Stimulated activated CD8-positive, alpha-beta memory T cell treated with anti-CD3 and anti-CD28 coated beads, Interleukin-4, amount 100 ng/mL, for 48 hours (primary cell): ENCODE measurements at regions not wholly inside any gene's neighbourhood (a gene's known extent, or its start where the extent isn't known, plus 50 kb on each side); places are given as distances from the start of the nearest gene placed in this dataset.
"Not testable (repeated sequence)": the region's sequence is repeated elsewhere in the genome, so short reads cannot be mapped to it uniquely, and the experiment has no call there.

Experiments used
- DNase-seq: peaks from one replicate; pipeline ENCODE4 v3.0.0-alpha.2; 2020

DNA sequence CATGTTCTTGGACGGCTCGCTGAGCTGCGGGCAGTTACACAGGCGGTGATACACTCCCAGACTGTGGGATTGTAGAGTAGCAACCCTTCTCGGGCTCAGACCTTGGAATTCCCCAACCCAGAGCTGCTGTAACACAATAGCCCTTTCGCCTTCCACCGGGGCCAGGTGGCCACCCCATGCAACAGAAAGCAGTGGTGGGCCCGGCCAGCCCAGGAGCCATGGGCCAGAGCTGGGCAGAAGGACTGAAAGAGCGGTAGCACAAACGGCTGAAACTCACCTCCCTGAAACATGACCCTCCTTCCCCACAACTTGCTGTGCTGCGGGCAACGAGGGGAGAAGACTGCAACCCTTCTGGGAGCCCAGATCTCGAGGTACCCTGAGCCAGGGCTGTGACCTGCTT lies 429.0 kb downstream of the SLITRK1 start:
- DNase-seq, result no peak

DNA sequence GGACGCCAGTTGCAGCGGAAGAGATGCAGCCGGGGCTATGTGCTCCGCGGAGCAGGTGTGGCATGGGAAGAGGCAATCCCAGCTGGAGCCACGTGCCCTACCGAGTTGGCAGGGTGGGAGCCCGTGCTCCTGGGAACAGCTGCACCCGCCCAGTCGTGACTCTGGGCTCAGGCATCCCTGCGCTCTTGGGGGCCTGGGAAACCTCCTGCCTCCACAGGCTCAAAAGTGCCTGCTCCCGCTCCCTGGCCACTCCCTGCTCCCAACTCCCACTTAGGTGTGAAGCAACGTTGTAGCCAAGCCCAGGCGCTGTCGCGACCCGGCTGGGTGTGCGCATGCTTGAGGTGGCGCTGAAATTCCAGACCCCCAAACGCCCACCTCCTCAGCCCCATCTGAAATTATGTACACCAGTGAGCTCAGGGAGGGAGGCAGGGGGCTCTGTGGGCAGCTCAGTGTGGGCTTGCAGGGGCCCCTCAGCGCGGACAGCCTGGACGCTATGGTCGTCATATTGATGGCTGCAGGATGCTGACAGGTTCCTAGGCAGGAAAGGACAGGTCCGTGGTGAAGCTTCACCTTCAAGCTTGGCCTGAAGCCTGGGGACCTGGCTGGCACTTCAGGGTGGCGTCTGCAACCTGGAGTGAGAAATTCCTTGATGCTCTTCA lies 429.9 kb downstream of the SLITRK1 start:
- no peak for DNase-seq

DNA sequence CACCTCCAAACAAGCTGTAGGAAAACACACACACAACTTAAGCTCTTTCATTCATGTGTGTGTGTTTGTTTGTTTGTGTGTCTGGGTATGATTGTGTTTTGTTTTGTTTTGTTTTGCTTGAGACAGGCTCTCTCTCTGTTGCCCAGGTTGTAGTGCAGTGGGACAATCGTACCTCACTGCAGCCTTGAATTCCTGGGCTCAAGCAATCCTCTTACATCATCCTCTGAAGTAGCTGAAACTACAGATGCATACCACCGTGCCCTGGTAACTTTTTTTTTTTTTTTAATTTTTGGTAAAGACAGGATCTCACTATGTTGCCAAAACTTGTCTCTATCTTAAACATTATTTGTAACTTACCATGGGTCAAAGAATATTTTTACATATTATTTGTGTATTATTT lies 431.7 kb downstream of the SLITRK1 start:
- no peak for DNase-seq

DNA sequence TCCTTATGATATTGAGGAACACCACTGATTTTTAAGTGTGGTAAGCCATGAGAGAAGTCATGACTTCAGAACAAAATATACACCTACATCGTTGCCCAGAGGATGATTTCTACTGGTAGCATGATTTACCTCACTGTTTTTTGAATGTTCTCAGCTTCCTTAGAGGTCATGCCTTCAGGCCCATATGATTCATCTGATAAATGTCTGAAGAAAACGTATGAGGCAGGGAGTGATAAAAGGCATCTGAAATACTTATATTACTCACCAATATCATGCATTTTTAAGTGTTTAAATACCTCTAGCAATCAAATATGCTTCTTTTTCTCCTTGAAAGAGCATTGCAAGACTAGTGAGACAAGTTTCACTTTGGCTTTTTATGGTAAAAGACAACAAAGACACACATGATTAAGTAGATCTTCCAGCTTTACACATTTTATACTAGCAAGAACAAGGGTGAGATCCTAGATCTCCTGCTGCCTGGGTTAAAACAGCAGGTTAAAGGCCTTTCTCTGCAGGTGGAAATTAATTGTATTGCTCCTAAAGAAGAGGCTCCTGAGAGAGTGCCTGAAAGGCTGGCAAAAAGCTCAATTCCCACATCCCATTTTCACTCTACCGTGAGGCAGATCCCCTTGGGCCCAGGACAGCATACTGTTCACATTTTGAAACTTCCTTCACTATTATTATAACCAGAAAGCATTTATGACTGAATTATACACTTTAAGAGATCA lies 432.4 kb downstream of the SLITRK1 start:
- DNase-seq, result no peak

DNA sequence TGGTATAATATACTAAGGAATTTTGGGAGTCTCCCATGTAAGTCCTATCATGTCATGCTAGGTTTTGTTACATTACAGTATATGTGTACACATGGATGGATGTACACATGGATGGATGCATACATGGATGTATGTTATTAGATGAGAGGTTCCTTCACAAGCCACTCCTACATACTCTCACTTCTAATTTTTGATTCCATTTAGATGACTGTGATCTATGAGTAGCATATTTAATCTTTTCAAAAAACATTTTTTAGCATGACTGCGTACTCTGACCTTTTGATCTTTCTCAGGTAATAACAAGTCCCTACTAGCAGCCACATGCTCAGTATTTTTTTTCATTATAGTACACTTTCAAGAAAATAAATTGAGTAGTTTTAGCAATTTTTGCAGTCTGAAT lies 441.8 kb downstream of the SLITRK1 start:
- DNase-seq, result no peak

DNA sequence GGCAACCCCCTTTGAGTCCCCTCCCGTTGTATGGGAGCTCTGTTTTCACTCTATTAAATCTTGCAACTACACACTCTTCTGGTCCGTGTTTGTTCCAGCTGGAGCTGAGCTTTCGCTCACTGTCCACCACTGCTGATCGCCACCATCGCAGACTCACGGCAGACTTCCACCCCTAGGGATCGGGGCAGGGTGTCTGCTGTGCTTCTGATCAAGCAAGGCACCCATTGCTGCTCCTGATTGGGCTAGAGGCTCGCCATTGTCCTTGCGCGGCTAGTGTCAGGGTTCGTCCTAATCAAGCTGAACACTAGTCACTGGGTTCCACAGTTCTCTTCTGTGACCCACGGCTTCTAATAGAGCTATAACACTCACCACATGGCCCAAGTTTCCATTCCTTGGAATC lies 442.8 kb downstream of the SLITRK1 start:
- DNase-seq, result not testable (repeated sequence)

DNA sequence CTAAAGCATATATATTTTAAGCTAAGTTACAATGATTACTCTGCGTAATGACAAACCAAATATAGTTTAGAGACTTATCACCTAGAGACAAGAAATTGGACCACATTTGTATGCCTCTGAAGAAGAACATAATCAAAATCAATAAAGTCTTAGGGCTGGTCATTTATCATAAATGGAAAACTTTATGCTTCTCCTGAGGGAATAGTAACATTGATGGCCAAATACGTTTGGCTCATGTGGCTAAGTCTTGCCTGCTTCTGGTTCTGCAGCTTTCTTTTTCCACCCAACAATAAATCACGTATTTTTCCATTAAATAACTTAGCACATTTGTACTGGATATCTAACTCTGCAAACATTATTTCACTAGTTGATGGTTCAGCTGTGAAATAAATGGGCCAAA lies 458.4 kb downstream of the SLITRK1 start:
- no peak for DNase-seq

DNA sequence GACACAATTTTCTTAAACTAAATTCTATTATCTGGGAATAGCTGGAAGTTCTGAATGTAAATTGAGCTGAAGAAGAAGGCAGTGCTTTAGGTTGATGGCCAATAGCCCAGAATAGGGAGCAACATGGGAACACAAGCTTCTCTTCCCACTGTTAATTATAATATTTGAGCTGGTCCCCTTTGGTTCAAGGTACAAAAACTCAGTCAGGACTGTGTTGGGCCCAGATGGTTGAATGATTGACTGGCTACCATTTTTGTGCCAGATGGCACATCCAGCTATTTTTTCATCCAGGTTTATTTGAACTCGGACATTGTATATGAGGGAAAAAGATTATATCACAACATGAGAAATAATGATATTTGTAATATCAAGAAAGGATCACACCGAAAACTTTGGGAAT lies 458.9 kb downstream of the SLITRK1 start:
- DNase-seq, result no peak

DNA sequence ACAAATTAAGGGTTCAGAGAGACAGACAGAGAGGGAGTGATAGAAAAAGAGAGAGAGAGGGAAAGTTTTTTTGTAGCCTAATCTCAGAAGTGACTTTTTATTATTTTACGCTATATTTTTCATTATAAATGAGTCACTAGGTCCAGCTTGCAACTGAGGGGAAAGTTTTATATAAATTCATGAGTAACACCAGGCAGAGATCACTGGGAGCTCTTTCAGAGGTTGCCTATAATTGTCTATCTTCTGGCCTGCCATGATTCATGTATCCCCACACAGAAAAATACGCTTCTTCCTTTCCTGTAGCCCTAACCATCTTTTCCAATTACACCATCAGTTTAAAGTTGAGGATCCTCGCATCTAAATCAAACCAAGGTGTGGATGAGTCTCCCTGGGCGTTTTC lies 467.9 kb downstream of the SLITRK1 start:
- DNase-seq, result no peak

DNA sequence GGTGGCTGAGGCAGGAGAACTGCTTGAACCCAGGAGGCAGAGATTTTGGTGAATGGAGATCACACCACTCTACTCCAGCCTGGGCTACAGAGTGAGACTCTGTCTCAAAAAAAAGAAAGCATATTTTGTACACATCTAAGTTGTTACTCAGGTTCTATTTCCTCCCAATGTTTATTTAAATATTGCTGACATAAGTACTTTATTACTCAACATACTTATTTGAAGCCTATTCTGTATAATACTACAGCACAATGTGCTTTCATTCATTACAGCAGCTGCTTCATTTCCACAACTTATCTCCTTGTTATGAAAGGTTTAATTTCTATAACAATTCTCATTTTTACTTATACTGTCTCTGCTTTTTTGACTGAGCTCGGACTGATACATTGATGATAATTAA lies 495.7 kb downstream of the SLITRK1 start:
- no peak for DNase-seq

DNA sequence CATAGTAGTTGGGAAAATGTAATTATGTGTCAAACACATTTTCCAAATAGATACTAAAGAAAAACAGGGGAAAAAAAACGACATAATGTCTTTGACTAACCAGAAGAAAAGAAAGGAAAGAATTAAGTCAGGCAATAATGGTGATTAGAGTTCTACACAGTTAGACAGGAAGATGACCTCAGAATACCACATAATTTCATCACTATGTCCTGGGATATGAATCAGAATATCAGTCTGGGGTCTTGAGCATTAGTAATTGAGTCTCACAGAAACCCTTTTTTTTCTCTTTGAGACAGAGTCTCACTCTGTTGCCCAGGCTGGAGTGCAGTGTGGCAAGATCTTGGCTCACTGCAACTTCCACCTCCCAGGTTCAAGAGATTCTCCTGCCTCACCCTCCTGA lies 503.4 kb downstream of the SLITRK1 start:
- DNase-seq, result no peak

DNA sequence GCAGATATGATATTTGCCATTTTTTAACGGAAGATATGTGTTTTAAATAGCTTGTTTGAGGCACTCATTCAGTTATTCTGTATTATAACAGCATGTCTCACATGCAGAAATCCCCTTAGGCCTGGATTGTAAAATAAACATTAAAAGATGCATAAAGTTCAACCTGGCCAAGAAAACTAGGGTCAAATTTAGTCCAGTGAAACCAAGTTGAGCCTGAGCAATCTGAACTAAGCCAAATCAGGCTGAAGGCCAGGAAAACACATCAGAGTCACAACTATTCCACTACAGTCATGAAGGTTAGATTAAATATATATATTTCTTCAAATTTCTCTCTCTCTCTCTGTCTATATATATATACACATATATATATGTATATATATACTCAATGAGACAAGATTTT lies 504.8 kb downstream of the SLITRK1 start:
- no peak for DNase-seq

DNA sequence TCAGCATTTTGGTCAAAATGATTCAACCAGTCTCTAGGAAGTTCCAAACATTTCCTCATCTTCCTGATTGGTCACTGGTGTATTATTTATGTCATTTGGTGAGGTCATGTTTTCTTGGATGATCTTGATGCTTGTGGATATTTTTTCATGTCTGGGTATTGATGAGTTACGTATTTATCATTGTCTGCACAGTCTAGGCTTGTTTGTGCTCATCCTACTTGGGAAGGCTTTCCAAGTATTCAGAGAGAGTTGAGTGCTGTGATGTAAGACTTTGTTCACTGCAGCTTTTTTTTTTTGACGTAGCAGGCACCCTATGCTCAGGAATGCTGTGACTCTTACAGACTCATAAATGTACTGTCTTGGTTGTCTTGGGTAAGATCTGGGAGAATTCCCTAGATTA lies 509.5 kb downstream of the SLITRK1 start:
- DNase-seq, result no peak

DNA sequence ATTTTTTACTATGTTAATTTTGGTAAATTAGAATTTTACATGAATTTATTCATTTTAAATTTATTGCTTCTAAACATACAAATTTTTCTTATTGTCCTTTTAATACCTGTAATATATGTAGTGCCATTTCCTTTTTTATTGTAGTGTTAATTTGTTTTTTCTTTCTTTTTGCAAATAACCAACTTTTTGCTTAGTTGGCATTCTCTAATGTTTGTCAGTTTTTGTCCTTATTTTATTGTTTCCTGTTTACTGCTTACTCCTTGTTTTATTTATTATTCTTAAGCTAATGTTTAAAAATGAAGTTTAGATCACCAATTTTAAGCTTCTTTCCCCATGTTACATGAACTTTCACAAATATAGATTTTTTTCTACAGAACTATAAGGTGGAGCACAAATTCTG lies 516.6 kb downstream of the SLITRK1 start:
- DNase-seq, result no peak

DNA sequence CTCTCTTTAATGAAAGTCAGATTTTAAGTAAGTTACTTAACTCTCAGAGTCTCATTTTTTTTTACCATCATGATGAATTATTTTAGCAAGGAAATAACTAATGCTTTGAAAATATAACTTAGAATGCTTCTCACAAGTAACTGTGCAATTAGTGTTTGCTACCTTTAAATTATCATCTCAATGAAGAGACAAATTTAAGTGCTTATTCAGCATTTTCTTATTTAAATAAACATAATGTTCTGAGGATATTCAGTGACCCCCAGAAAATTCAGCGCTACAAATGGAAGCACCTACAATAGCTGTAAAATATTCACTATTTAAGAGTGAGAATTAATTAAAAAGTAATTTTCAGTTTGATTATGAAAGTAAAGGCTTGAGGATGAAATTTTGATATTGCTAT lies 527.2 kb downstream of the SLITRK1 start:
- DNase-seq, result no peak

DNA sequence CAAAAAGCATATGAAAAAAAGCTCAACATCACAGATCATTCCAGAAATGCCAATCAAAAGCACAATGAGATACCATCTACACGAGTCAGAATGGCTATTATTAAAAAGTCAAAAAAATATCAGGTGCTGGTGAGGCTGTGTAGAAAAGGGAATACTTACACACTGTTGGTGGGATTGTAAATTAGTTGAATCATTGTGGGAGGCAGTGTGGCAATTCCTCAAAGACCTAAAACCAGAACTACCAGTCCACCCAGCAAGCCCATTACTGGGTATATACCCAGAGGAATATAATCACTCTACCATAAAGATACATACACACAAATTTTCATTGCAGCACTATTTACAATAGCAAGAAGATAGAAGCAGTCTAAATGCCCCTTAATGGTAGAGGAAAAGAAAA lies 529.9 kb downstream of the SLITRK1 start:
- no peak for DNase-seq

DNA sequence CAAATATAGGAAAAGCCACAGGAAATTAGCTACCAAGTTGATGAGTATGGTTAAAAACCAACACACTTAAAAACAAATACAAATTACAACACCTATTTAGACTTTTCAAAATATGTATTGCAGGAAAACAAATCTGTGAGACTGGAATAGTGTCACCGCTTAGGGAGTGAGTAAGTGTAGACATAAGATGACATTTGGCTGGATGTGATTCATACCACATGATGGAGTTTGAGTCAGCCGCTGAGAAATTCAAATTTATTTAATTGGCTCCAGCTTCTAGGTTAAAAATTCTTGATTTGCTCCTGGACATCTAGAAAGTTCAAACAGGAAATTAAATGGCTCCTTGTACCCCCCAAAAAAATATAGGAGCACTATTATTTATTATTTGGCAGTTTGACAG lies 531.7 kb downstream of the SLITRK1 start:
- DNase-seq, result no peak

DNA sequence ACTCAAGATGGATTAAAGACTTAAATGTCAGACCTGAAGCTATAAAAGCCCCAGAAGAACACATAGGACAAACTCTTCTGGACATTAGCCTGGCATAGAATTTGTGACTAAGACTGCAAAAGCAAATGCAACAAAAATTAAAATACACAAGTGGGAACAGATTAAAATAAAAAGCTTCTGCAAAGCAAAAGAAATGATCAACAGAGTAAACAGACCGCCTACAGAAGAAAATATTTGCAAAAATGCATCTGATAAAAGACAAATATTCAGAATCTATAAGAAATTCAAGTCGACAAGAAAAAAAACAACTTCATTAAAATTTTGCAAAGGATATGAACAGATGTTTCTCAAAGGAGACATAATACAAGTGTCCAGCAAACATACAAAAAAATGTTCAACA lies 537.8 kb downstream of the SLITRK1 start:
- no peak for DNase-seq

DNA sequence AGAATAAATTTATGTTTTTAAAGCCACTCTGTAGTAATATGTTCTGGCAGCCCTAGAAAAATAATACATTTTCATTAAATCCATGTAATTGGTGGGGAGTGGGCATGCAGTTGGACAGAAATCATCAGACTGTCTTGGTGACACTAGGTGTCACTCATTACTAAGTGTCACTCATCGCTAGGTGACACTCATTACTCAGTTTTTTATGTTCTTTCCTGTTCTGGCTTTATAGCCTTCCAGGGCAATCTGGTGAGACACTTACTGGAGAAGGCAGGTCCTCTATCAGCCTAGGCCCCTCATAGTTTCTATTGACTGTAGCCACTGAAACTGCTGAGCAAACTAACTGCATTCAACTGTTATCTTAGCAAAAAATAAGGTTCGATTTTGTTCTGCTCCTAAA lies 542.1 kb downstream of the SLITRK1 start:
- DNase-seq, result no peak

DNA sequence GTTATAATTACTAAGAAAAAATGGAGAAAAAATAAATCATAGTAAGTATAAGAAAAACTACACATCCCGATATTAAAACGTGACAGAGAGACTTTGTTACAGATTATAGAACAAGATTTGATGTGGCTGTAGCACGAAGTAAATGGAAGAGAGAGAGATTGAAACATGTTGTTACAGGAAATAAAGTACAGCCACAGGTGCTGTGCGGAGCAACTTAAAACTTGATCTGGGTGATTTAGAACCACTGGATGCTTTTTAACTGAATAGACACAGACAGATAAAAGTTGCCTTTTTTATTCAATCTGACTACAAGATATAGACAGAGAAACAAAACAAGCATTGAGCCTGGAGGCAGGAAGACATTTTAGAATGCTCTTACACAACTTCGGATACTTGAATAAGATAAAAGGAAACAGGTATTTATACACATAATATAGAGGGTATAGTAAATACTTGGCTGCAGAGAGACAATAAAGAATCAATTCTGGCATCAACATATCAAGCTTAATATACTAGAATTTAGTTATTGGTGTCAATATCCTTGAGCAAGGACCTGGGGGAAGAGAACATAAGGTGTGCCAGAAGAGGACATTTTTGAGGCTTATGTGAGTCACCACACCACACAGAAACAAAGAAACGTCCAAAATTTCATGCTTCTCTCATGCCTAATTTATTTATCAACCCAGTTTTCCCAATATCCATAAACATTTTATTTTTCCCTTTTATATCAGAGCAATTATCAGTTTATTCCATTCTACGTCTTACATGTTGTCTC lies 548.5 kb downstream of the SLITRK1 start:
- DNase-seq, result no peak

DNA sequence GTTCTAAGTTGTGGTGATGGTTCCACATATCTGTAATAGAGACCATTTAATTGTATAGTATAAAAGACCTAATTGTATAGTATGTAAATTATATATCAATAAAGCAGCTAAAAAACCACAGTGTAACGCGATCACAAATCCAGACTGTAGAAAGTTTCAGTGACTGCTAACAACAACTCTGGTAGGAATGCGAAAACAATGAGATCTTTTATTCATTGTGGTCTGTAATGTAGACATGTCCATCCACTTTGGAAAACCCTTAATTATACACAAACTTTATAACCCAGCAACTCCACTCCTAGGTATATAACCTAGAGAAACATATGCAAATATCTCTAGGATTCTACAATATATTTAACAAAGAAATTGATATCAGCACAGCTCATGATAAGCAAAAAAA lies 549.5 kb downstream of the SLITRK1 start:
- no peak for DNase-seq

DNA sequence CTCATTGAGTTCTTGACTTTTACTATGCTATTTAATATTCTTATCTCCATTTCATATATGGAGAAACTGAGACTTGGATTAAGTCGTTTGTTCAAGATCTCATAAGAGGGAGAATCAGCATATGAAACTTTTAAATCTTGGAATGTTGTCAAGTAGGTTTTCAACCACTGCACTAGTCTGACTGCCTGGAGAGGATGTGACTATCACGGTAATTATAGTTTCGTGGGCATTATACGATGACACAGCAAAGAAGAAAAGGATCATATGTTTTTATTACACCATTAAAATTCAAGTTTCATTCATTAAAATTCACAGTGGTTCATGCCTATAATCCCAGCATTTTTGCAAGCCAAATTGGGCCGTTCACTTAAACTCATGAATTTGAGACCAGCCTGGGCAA lies 555.2 kb downstream of the SLITRK1 start:
- DNase-seq, result no peak

DNA sequence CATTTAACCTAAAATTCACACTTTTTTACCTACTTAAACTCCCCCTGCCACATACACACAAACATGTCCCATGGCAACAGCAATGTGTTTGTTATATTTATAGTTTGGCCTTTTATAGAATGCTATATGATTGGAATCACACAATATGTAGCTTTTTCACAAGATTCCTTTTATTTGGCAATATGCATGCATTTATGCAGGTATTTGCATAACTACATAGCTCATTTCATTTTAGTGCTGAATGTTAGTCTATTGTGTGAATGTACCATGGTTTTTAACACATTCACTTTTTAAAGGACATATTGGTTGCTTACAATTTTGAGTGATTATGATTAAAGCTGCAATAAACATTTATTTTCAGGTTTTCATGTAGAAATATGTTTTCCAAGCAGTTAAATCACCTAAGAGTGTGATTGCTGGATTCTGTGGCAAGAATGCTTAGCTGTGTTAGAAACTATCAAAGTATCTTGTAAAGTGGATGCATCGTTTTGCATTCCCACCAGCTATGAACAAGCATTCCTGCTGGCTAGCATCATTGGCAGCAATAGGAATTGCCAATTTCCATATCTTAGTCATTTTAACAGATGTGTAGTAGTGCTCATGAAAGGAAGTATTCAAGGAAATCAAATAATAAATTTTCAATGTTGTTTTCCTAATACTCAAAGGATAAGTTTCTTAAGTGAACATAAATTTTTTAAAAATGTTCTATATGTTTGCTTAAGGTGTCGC lies 557.0 kb downstream of the SLITRK1 start:
- no peak for DNase-seq
